H1 (cell line): ENCODE measurements at regions not wholly inside any gene's neighbourhood (a gene's known extent, or its start where the extent isn't known, plus 50 kb on each side); places are given as distances from the start of the nearest gene placed in this dataset.

Experiments used
- CTCF ChIA-PET: fragments of 300-600 bp; sonication (Branson Sonifier 250); formaldehyde crosslinking; loops from one replicate; lab custom pipeline; 2021; ENCODE audit not compliant: partially characterized antibody; lab: Charles Lee
- POLR2A ChIA-PET: fragments of 300-600 bp; sonication (Branson Sonifier 250); formaldehyde crosslinking; loops from one replicate; lab custom pipeline; 2021; ENCODE audit warnings: inconsistent platforms; ENCODE audit not compliant: partially characterized antibody; lab: Charles Lee
- DNase-seq, 2 experiments: peaks; one replicate each; pipeline versions ENCODE4 v3.0.0 to v3.0.0-alpha.2; 2010 to 2022; ENCODE audit warnings: low spot score in 2 of 2, low read depth in 1 of 2, mixed read lengths in 1 of 2
- FAIRE-seq: peaks from 2 replicates; lab custom pipeline; 2011; peaks lifted over from hg19 to GRCh38; lab: Jason Lieb, UNC
- H2AFZ ChIP-seq: 2 replicates; pipeline ENCODE4 v1.8.1; 2012; ENCODE audit warnings: low read length, inconsistent platforms
- H2AK5ac ChIP-seq: 2 replicates; pipeline ENCODE4 v1.6.1; 2013; ENCODE audit warnings: low read depth, low read length
- H2BK120ac ChIP-seq: replicated peaks from 2 replicates; pipeline ENCODE3; 2013; ENCODE audit warnings: low read depth, low read length, inconsistent platforms
- H2BK12ac ChIP-seq: 2 replicates; pipeline ENCODE4 v1.6.1; 2013; ENCODE audit warnings: low read depth, low read length
- H2BK15ac ChIP-seq: 2 replicates; pipeline ENCODE4 v1.6.1; 2013; ENCODE audit warnings: low read length
- H2BK20ac ChIP-seq: 2 replicates; pipeline ENCODE4 v1.6.1; 2013; ENCODE audit warnings: low read length
- H2BK5ac ChIP-seq: 2 replicates; pipeline ENCODE4 v1.6.1; 2013; ENCODE audit warnings: low read depth, low read length
- H3K14ac ChIP-seq: 2 replicates; pipeline ENCODE4 v1.6.1; 2013; ENCODE audit warnings: inconsistent platforms; ENCODE audit not compliant: insufficient read length
- H3K18ac ChIP-seq: 2 replicates; pipeline ENCODE4 v1.6.1; 2013; ENCODE audit warnings: low read length; ENCODE audit errors: extremely low read depth
- H3K23ac ChIP-seq: 2 replicates; pipeline ENCODE4 v1.6.1; 2013; ENCODE audit warnings: inconsistent platforms; ENCODE audit not compliant: insufficient read length
- H3K23me2 ChIP-seq: 2 replicates; pipeline ENCODE4 v1.6.1; 2013; ENCODE audit warnings: low read depth, low read length
- H3K27ac ChIP-seq: 2 replicates; pipeline ENCODE4 v1.6.1; 2011; ENCODE audit warnings: low read depth, low read length, inconsistent platforms
- H3K27me3 ChIP-seq, 4 experiments: replicated peaks in 1 of 4; 1 replicate in 1 of 4; 2 replicates in 3 of 4; pipeline versions ENCODE4 v1.6.1 to v1.8.1; 2011 to 2013; ENCODE audit warnings: low read length in 3 of 4, mild to moderate bottlenecking in 3 of 4, inconsistent platforms in 2 of 4, mixed read lengths in 2 of 4, moderate library complexity in 1 of 4; ENCODE audit not compliant: control insufficient read depth in 3 of 4, insufficient read depth in 3 of 4; ENCODE audit errors: extremely low read depth in 1 of 4
- H3K36me3 ChIP-seq, 4 experiments: 2 replicates each; pipeline versions ENCODE4 v1.6.1 to v1.8.1; 2011 to 2013; ENCODE audit warnings: mild to moderate bottlenecking in 4 of 4, low read length in 3 of 4, moderate library complexity in 2 of 4, control low read depth in 1 of 4, inconsistent platforms in 1 of 4; ENCODE audit not compliant: insufficient read depth in 4 of 4, control insufficient read depth in 2 of 4
- H3K4ac ChIP-seq: replicated peaks from 2 replicates; pipeline ENCODE3; 2013; ENCODE audit warnings: low read length, low read depth, mixed read lengths, inconsistent platforms; ENCODE audit not compliant: insufficient read length
- H3K4me1 ChIP-seq, 4 experiments: replicated peaks in 1 of 4; 1 replicate in 1 of 4; 2 replicates in 3 of 4; pipeline versions ENCODE4 v1.6.1 to v1.8.1; 2011 to 2013; ENCODE audit warnings: low read length in 3 of 4, inconsistent platforms in 2 of 4, mixed read lengths in 1 of 4; ENCODE audit not compliant: insufficient read depth in 4 of 4, control insufficient read depth in 3 of 4
- H3K4me2 ChIP-seq, 2 experiments: 2 replicates each; pipeline versions ENCODE4 v1.6.1 to v1.8.1; 2011 to 2013; ENCODE audit warnings: low read depth in 2 of 2, low read length in 2 of 2, control low read depth in 1 of 2, inconsistent platforms in 1 of 2, mild to moderate bottlenecking in 1 of 2; ENCODE audit not compliant: insufficient read depth in 1 of 2
- H3K4me3 ChIP-seq, 4 experiments: fragments of 200-600, 300-600 bp in 1 of 4; sonication (generic), shearing (Covaris generic), sonication (Bioruptor Twin) in 1 of 4; 2 replicates each; pipeline versions ENCODE4 v1.5.1 to v1.8.1; 2011 to 2016; ENCODE audit warnings: low read length in 4 of 4, low read depth in 3 of 4, control low read depth in 2 of 4, inconsistent platforms in 2 of 4, mild to moderate bottlenecking in 2 of 4, mixed read lengths in 1 of 4, moderate library complexity in 1 of 4; ENCODE audit not compliant: insufficient read depth in 2 of 4; ENCODE audit errors: extremely low read depth in 1 of 4
- H3K56ac ChIP-seq: replicated peaks from 2 replicates; pipeline ENCODE3; 2013; ENCODE audit warnings: low read depth, mild to moderate bottlenecking, mixed read lengths, low read length, inconsistent platforms; ENCODE audit not compliant: insufficient read length
- H3K79me1 ChIP-seq: 2 replicates; pipeline ENCODE4 v1.6.1; 2013; ENCODE audit warnings: low read depth, low read length, control low read depth
- H3K79me2 ChIP-seq, 2 experiments: 2 replicates each; pipeline versions ENCODE4 v1.6.1 to v1.8.1; 2012 to 2013; ENCODE audit warnings: low read length in 2 of 2, mild to moderate bottlenecking in 2 of 2, inconsistent platforms in 1 of 2; ENCODE audit not compliant: insufficient read depth in 2 of 2, control insufficient read depth in 1 of 2
- H3K9ac ChIP-seq, 4 experiments: replicated peaks in 1 of 4; 1 replicate in 1 of 4; 2 replicates in 3 of 4; pipeline versions ENCODE4 v1.6.1 to v1.8.1; 2011 to 2013; ENCODE audit warnings: low read depth in 3 of 4, low read length in 3 of 4, control low read depth in 2 of 4, mild to moderate bottlenecking in 2 of 4, moderate library complexity in 2 of 4, inconsistent platforms in 1 of 4; ENCODE audit errors: extremely low read depth in 1 of 4
- H3K9me3 ChIP-seq, 2 experiments: 2 replicates each; pipeline versions ENCODE4 v1.6.1 to v1.8.1; 2012 to 2013; ENCODE audit warnings: mild to moderate bottlenecking in 2 of 2, moderate library complexity in 2 of 2, control low read depth in 1 of 2, inconsistent platforms in 1 of 2, low read depth in 1 of 2, low read length in 1 of 2, mixed read lengths in 1 of 2; ENCODE audit not compliant: insufficient read depth in 2 of 2
- H4K20me1 ChIP-seq, 2 experiments: replicated peaks in 1 of 2; 2 replicates each; pipeline versions ENCODE3 to v1.8.1; 2011 to 2013; ENCODE audit warnings: inconsistent platforms in 2 of 2, low read length in 2 of 2, mild to moderate bottlenecking in 1 of 2; ENCODE audit not compliant: insufficient read depth in 2 of 2, control insufficient read depth in 1 of 2
- H4K5ac ChIP-seq: 2 replicates; pipeline ENCODE4 v1.6.1; 2013; ENCODE audit warnings: low read length, low read depth, mixed read lengths, inconsistent platforms; ENCODE audit not compliant: insufficient read length
- H4K8ac ChIP-seq: 2 replicates; pipeline ENCODE4 v1.8.0; 2013; ENCODE audit warnings: mild to moderate bottlenecking, moderate library complexity, low read length, inconsistent platforms; ENCODE audit not compliant: insufficient read depth; ENCODE audit errors: extremely low read depth
- H4K91ac ChIP-seq: replicated peaks from 2 replicates; pipeline ENCODE3; 2013; ENCODE audit warnings: low read length, mixed read lengths, inconsistent platforms; ENCODE audit not compliant: insufficient read length
- GTF2F1 ChIP-seq: IDR thresholded peaks from 2 replicates; pipeline ENCODE4 v1.6.1; 2012; ENCODE audit warnings: low read depth, low read length, improper control_type of control experiment, borderline replicate concordance
- KDM5A ChIP-seq: fragments of 200-600 bp; IDR thresholded peaks from 2 replicates; pipeline ENCODE4 v1.7.1; 2012; ENCODE audit warnings: mild to moderate bottlenecking, low read length, inconsistent platforms, mixed read lengths
- TCF12 ChIP-seq: IDR thresholded peaks from 2 replicates; pipeline ENCODE4 v1.6.1; 2011; ENCODE audit warnings: low read depth, mild to moderate bottlenecking, low read length
- TEAD4 ChIP-seq: IDR thresholded peaks from 2 replicates; pipeline ENCODE4 v1.6.1; 2012; ENCODE audit warnings: low read depth, low read length, inconsistent platforms, mixed read lengths
- WGBS, 2 experiments: shearing (Covaris generic) in 1 of 2; methylation state at CpG; one replicate each; pipeline versions ENCODE4 v1.1.6 to v1.1.7; 2013 to 2015; ENCODE audit warnings: low lambda C conversion rate in 2 of 2, mixed read lengths in 2 of 2, inconsistent platforms in 1 of 2, low coverage in 1 of 2, missing lambda C conversion rate in 1 of 2; ENCODE audit not compliant: insufficient replicate concordance in 2 of 2, insufficient coverage in 1 of 2, insufficient read length in 1 of 2; ENCODE audit errors: extremely low coverage in 1 of 2, missing lambda C conversion rate in 1 of 2; 5-methylcytosine and 5-hydroxymethylcytosine counted together

- H3K36me3 ChIP-seq: no peaks in the 10 kb centered on the region
- ChIA-PET CTCF (no interaction called here), POLR2A (no interaction called here)
- DNase-seq (no peak), FAIRE-seq (no peak)
- no peak overlapping the region for H3K9ac ChIP-seq
- no peaks in the 10 kb centered on the region for H3K27me3 ChIP-seq
- no peak overlapping the region for H3K4me3 ChIP-seq
- no peak overlapping the region for H4K91ac ChIP-seq
- no peak overlapping the region for H2BK12ac ChIP-seq
- H2BK20ac ChIP-seq: no peak overlapping the region
- no peak overlapping the region for H2BK5ac ChIP-seq
- H2AFZ ChIP-seq: no peak overlapping the region
- no peak overlapping the region for H3K14ac ChIP-seq
- peaks cover 3% of the 10 kb centered on the region; the same call in 1 of the 2 replicates for H3K23me2 ChIP-seq
- no peaks in the 10 kb centered on the region for H3K79me2 ChIP-seq
- no peak overlapping the region for H3K56ac ChIP-seq
- TF ChIP-seq KDM5A (no peak), GTF2F1 (no peak), TCF12 (no peak), TEAD4 (0 out of 2 replicates have a peak, but pooled peaks have one; percentile 36)
- no peaks in the 10 kb centered on the region for H3K4me1 ChIP-seq
- H4K5ac ChIP-seq: no peak overlapping the region
- no peaks in the 10 kb centered on the region for H3K79me1 ChIP-seq
- H2BK120ac ChIP-seq: no peak overlapping the region
- H2BK15ac ChIP-seq: no peak overlapping the region
- no peak overlapping the region for H3K4ac ChIP-seq
- H4K20me1 ChIP-seq: no peaks in the 10 kb centered on the region
- H3K23ac ChIP-seq: no peak overlapping the region
- no peak overlapping the region for H4K8ac ChIP-seq
- H3K27ac ChIP-seq: no peak overlapping the region
- WGBS, 2 experiments: 75% methylated on average over 7 of the region's 7 CpGs; no CpG with 5 or more reads in 1 of the 2 experiments
- H2AK5ac ChIP-seq: no peak overlapping the region
- H3K18ac ChIP-seq: no peak overlapping the region
- no peak overlapping the region for H3K4me2 ChIP-seq
- H3K9me3 ChIP-seq: peaks cover 2 to 13% of the 10 kb centered on the region in 2 experiments; a peak in 1 of 4 replicates
Measured at GRCh38 chr3:130800829-130801228, 54.2 kb upstream of the PIK3R4 start.
